A673 (cell line): ENCODE measurements at regions not wholly inside any gene's neighbourhood (a gene's known extent, or its start where the extent isn't known, plus 50 kb on each side); places are given as distances from the start of the nearest gene placed in this dataset.
A peak's percentile ranks its signal among the peaks of the same experiment; 100 is the strongest.

Experiments used
- BruUV-seq: library from RNA; stranded (reverse); fragments of 400-500 nt; replicated peaks from 2 replicates; lab custom pipeline; 2021; lab: Mats Ljungman, UMichigan
- CTCF ChIA-PET: fragments of 300-600 bp; sonication (Branson Sonifier 250); formaldehyde crosslinking; loops from one replicate; lab custom pipeline; 2022; ENCODE audit warnings: antibody characterized with exemption; lab: Charles Lee
- POLR2A ChIA-PET: fragments of 300-600 bp; sonication (Branson Sonifier 250); formaldehyde crosslinking; loops from one replicate; lab custom pipeline; 2022; ENCODE audit warnings: antibody characterized with exemption; ENCODE audit not compliant: low non-redundant PET; lab: Charles Lee
- DNase-seq: peaks from one replicate; pipeline ENCODE4 v3.0.0-alpha.2; 2015; ENCODE audit warnings: low spot score
- H3K27ac ChIP-seq: fragments of 200-600 bp; sonication (generic); 2 replicates; pipeline ENCODE4 v1.5.1; 2016; ENCODE audit warnings: mixed run types, low read depth, mild to moderate bottlenecking, mixed read lengths, antibody characterized with exemption, low read length; ENCODE audit not compliant: poor library complexity, severe bottlenecking
- H3K27me3 ChIP-seq: fragments of 200-600 bp; sonication (generic); replicated peaks from 2 replicates; pipeline ENCODE4 v1.6.1; 2017; ENCODE audit warnings: mixed run types, low read depth, mild to moderate bottlenecking, mixed read lengths, antibody characterized with exemption, low read length; ENCODE audit not compliant: insufficient read depth, poor library complexity
- H3K36me3 ChIP-seq: fragments of 200-600 bp; sonication (generic); 2 replicates; pipeline ENCODE4 v1.6.1; 2016; ENCODE audit warnings: mixed run types, mild to moderate bottlenecking, mixed read lengths, antibody characterized with exemption, low read length; ENCODE audit not compliant: insufficient read depth, poor library complexity, severe bottlenecking
- H3K4me1 ChIP-seq: fragments of 200-600 bp; sonication (generic); 2 replicates; pipeline ENCODE4 v1.6.1; 2017; ENCODE audit warnings: mixed run types, mild to moderate bottlenecking, mixed read lengths, antibody characterized with exemption, low read length; ENCODE audit not compliant: insufficient read depth, poor library complexity, severe bottlenecking
- H3K4me3 ChIP-seq: fragments of 200-600 bp; sonication (generic); 2 replicates; pipeline ENCODE4 v1.5.1; 2016; ENCODE audit warnings: low read depth, mixed run types, mild to moderate bottlenecking, mixed read lengths, low read length; ENCODE audit not compliant: poor library complexity, severe bottlenecking
- H3K9me3 ChIP-seq: fragments of 200-600 bp; sonication (generic); 2 replicates; pipeline ENCODE4 v1.6.1; 2016; ENCODE audit warnings: mixed run types, low read depth, mild to moderate bottlenecking, mixed read lengths, antibody characterized with exemption, low read length; ENCODE audit not compliant: poor library complexity, severe bottlenecking
- CTCF ChIP-seq: fragments of 300-800, 200-600 bp; sonication (generic); conservative IDR thresholded peaks from 2 replicates; pipeline ENCODE4 v1.5.1; 2017; ENCODE audit warnings: low read depth, mild to moderate bottlenecking, antibody characterized with exemption, low read length, moderate library complexity, mixed read lengths
- EZH2 ChIP-seq: fragments of 200-600 bp; sonication (generic); IDR thresholded peaks from 2 replicates; pipeline ENCODE4 v1.6.1; 2017; ENCODE audit warnings: borderline replicate concordance, low read depth, mild to moderate bottlenecking, mixed read lengths, antibody characterized with exemption, low read length; ENCODE audit not compliant: poor library complexity, severe bottlenecking
- intact Hi-C: fragments of 100-400 bp; cut with micrococcal nuclease; formaldehyde crosslinking; loops from one replicate; pipeline ENCODE4 v1.10.0; 2022; ENCODE audit not compliant: unreplicated experiment

- no TSS peak for BruUV-seq
- no peak for TF ChIP-seq CTCF
- TF ChIP-seq EZH2, result no peak
- ChIA-PET CTCF (no interaction called here), POLR2A (interaction anchor here (0.6 to 0.7 kb wide), 2 partner anchors 9 to 180 kb away, joined by 3 to 12 read pairs; no protein-coding TSS in a partner anchor)
- DNase-seq, result no peak
- H3K4me3 ChIP-seq, result peak overlapping the region; percentile 12
- no peaks in the 10 kb centered on the region for H3K27me3 ChIP-seq
- H3K27ac ChIP-seq, result peak overlapping the region; percentile 28
- H3K9me3 ChIP-seq, result no peaks in the 10 kb centered on the region
- H3K4me1 ChIP-seq, result peaks cover 42% of the 10 kb centered on the region
- no peaks in the 10 kb centered on the region for H3K36me3 ChIP-seq
- intact Hi-C loops, result no loop called here
These were observed 520.9 kb downstream of the CD83 start for GRCh38 chr6:14638435-14638905.

- BruUV-seq, result no TSS peak
These were observed 521.6 kb downstream of the CD83 start for GRCh38 chr6:14638906-14639761.

GRCh38 chr6:14639983-14640599, 522.5 kb downstream of the CD83 start:
- ChIA-PET CTCF (no interaction called here), POLR2A (no interaction called here)
- Histone ChIP-seq H3K4me3 (no peak overlapping the region), H3K9me3 (no peaks in the 10 kb centered on the region), H3K4me1 (peaks cover 42% of the 10 kb centered on the region), H3K27ac (peak overlapping the region; percentile 28), H3K27me3 (no peaks in the 10 kb centered on the region), H3K36me3 (no peaks in the 10 kb centered on the region)
- intact Hi-C loops, result no loop called here
- no TSS peak for BruUV-seq
- no peak for DNase-seq
- no peak for TF ChIP-seq EZH2
- no peak for TF ChIP-seq CTCF

More at GRCh38 chr6:14638906-14639761, 521.6 kb downstream of the CD83 start:
- Histone ChIP-seq H3K9me3 (no peaks in the 10 kb centered on the region), H3K27me3 (no peaks in the 10 kb centered on the region), H3K4me3 (peak overlapping the region; percentile 12), H3K27ac (peak overlapping the region; percentile 28), H3K4me1 (peaks cover 42% of the 10 kb centered on the region), H3K36me3 (no peaks in the 10 kb centered on the region)
- intact Hi-C loops, result no loop called here
- peak; percentile 70 for DNase-seq
- ChIA-PET POLR2A (interaction anchor here (0.6 to 0.7 kb wide), 2 partner anchors 9 to 179 kb away, joined by 3 to 12 read pairs; no protein-coding TSS in a partner anchor), CTCF (no interaction called here)
- no peak for TF ChIP-seq CTCF
